Amniotic stem cell (primary cell): ENCODE measurements at regions not wholly inside any gene's neighbourhood (a gene's known extent, or its start where the extent isn't known, plus 50 kb on each side); places are given as distances from the start of the nearest gene placed in this dataset.
A peak's percentile ranks its signal among the peaks of the same experiment; 100 is the strongest.
"Not testable (repeated sequence)": the region's sequence is repeated elsewhere in the genome, so short reads cannot be mapped to it uniquely, and the experiment has no call there.

ENCODE experiments used
- DNase-seq: peaks from one replicate; lab custom pipeline; 2025; lab: John Stamatoyannopoulos, UW

GRCh38 chr2:61774351-61774750, 79.5 kb downstream of the FAM161A start:
- no peak for DNase-seq

GRCh38 chr2:61771904-61772845, 81.7 kb downstream of the FAM161A start:
- no peak for DNase-seq

DNA sequence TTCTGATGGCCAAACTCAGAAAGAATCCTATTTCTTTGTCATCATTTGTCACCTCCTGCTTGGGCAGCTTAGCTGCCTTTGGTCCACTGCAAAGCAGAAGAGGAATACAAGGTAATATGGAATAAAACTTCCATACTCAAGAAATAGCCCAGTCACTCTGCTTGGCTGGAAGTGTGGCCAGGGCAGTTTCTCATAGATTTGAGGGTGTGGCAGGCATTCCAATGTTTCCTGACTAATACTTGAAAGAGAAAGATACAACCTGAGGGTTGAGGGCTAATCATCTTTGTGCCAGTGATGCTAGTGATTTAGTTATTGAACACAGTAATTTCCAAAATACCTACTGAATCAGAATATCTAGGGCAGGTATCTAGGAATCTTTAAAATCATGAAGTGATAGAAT, 83.1 kb downstream of the FAM161A start:
- DNase-seq: no peak

DNA sequence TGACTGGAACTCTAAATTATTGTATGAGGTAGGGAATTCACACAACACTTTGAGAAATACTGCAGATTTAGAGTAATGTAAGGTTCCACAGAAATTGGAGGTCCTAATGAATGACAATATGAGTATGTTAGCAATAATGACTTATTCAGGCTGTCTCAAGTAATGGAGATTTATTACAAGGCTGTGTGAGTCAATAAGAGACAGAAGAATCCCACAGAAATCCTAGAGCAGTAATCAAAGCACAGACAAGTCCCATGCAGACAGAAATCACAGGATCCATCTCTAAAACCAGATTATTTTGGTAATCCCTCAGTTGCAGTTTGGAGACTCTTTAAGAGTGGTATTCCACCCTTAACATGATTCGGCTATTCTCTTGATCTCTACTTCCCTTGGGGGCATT, 83.6 kb downstream of the FAM161A start:
- no peak for DNase-seq

DNA sequence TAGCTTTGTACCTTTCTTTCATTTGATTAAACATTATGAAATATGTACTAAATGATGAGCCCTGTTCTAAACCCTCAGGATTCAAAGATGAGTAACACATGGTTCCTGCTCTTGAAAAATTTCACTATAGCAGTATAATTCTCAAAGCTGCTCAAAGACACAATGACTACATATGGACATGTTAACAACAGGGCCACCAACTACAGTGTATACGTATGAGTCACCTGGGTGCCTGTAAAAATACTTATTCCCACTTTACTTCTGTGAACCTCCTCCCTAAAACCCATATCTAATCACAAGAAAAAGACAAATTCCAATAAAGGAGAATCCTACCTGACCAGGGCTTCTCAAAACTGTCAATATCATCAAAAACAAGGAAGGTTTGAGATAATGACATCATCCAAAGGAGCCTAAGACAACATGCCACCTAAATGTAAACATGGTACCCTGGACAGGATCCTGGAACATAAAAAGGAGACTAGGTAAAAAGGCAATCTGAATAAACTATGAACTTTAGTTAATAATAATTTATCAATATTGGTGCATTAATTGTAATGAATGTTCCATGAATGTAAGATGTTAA, 84.7 kb downstream of the FAM161A start:
- no peak for DNase-seq

DNA sequence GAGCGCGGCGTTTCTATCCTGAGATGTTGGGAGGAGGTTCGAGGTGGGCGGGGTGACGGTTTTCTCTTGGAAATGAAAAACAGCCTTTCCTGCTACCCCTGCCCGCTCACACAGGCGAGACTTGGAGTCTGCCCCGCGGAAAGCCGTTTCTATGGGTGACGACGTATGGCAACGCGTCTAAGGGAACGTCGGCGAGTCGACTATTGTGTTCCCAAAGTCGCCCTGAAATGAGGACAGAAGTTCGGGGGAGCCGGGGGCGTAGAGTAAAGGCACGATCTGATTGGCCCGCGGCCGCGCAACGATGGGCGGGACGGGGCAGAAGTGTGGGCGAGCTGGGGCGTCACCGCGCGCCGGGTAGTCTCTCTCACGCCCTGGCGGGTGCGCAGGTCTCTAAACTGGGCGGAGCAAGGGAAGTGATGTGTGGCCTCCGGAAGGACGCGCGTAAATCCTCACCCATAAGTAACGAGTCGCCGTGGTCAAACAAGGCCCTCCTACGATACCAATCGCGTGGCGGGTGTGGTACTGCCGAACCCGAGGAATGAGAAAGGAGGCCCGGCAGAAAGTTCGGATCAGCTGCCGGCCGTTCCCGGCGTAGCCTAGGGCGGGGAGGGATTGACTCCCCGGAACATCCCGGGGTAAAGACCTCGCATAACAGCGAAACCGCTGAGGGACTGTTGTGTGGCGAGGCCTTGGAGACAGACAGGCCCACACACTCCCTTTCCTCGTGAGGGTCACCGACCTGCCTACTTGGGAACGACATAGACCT, 89.6 kb downstream of the FAM161A start:
- peak; percentile 96 for DNase-seq

GRCh38 chr2:61763605-61764034, 90.2 kb downstream of the FAM161A start:
- DNase-seq: peak; percentile 64

DNA sequence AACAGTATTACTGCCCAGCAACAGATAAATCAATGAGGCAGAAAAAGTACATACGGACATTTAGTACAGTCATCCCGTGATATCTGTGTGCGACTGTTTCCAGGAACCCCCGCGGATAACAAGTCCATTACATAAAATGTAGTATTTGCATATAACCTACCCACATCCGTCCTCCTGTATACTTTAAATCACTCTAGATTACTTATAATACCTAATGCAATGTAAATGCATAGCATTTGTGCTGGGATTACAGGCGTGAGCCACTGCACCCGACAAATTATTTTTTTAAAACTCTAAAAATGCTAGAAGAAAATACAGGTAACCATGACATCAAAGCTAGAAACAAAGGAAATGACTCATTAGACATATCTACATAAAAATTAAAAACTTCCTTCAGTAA, 91.6 kb downstream of the FAM161A start:
- DNase-seq: no peak

DNA sequence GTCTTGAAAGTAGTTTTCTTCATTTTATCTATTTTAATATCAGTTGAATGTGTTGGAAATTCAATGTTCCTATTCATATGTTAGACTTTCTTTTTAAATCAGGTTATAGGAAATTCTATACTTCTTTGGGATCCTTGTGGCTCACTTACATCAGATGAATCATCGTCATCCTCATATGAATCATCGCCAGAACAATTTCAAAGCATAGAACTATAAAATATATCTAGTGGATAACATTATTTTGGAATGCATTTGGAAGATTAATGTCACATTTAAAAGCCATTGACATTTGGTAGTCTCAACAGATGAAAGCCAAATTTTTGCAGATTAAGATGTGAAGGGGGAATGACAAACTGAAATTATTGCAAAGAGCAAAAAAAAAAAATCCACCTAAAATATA, 94.1 kb downstream of the FAM161A start:
- peak; percentile 45 for DNase-seq

DNA sequence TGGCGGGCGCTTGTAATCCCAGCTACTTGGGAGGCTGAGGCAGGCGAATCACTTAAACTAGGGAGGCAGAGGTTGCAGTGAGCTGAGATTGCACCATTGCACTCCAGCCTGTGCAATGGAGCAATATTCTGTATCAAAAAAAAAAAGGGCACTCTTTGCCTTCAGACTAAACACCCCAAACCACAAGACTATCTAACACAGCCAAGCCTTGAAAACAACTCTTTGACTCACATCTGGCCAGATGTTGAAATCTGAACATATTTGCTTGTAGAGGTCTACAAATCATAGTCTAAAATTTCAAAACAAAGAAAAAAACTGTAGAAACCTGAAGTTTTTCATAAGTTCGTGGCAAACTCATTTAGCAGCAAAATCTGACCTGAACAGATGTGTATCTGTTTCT, 94.9 kb downstream of the FAM161A start:
- DNase-seq: no peak

DNA sequence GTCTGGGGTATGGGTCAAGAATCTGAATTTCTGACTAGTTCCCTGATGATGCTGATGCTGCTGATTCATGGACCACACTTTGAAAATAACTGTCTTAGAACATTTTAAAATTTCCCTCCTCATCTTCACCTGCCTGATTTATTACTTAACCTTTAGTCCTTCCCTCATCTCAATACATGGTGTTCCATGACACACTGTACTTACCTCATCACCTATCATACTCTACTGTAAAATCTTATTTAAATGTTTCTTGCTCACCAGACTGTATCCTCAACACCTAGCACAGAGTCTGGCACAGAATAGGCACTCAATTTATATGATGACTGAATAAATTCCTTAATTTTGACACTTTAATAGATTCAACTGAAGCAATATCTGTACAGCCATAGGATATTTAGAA, 95.7 kb downstream of the FAM161A start:
- DNase-seq: no peak

GRCh38 chr2:61753512-61753911, 100.3 kb downstream of the FAM161A start:
- DNase-seq: no peak

DNA sequence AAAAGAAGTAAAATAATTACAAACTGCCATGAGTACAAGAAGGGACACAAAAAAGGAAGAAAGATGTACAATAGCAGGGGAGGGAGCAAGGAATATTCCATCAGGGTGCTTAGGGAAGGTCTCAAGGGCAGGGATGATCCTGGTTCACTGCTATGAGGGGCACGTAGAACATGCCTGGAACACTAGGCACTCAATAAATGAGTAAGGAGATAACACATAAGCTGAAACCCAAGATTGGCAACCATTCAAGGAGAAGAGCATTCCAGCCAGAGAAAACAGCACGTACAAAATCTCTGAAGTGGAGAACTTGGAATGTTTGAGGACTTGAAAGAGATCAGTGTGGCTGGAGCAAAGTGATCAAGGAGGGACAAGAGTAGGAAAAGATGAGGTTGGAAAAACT, 103.2 kb downstream of the FAM161A start:
- DNase-seq: no peak

GRCh38 chr2:61742955-61743354, 110.9 kb downstream of the FAM161A start:
- DNase-seq: no peak

- DNase-seq: no peak
Measured at GRCh38 chr2:61737841-61738240, 116.0 kb downstream of the FAM161A start.

GRCh38 chr2:61736953-61737352, 116.9 kb downstream of the FAM161A start:
- DNase-seq: no peak

GRCh38 chr2:61733563-61733962, 120.3 kb downstream of the FAM161A start:
- no peak for DNase-seq

GRCh38 chr2:61732787-61733186, 121.1 kb downstream of the FAM161A start:
- DNase-seq: no peak

- DNase-seq: no peak
Measured at GRCh38 chr2:61727746-61728145, 126.1 kb downstream of the FAM161A start.

- no peak for DNase-seq
Measured at GRCh38 chr2:61726456-61727209, 127.2 kb downstream of the FAM161A start.

- not testable (repeated sequence) for DNase-seq
Measured at GRCh38 chr2:61723364-61723763, 130.5 kb downstream of the FAM161A start.

DNA sequence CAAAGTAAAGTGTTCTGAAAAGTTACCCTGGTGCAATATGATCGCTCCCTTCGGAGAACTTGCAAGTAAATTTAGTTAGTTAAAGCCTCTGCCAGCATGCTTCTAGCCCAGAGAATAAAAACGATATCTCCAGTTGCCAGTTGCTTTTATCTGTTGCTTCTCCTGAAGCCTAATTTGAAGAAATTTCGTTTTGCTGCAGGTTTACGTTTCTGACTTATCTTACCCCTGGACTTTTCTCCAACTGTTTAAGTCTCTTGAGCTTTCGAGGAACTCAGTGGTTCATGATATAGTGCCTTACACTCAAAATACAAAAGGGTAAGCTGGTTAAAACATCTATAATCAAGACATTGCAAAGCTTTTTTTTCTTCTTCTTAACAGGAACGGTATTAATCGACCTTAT, 131.1 kb downstream of the FAM161A start:
- no peak for DNase-seq
